ENCODE measurements at regions not wholly inside any gene's neighbourhood (a gene's known extent, or its start where the extent isn't known, plus 50 kb on each side); places are given as distances from the start of the nearest gene placed in this dataset.

GRCh38 chr21:35585155-35585554 is 475.2 kb downstream of the SETD4 start:
- no peak for TF ChIP-seq CTCF (IDR thresholded peaks at IDR 0.05)
- no peak for TF ChIP-seq POLR2A (IDR thresholded peaks at IDR 0.05)
- TF ChIP-seq EP300 (IDR thresholded peaks at IDR 0.05), result no peak

All from tibial nerve (tissue), 4 donors.